Activated T-cell treated with anti-CD3 and anti-CD28 coated beads for 48 hours (primary cell): ENCODE measurements at regions not wholly inside any gene's neighbourhood (a gene's known extent, or its start where the extent isn't known, plus 50 kb on each side); places are given as distances from the start of the nearest gene placed in this dataset.

ENCODE experiments used
- DNase-seq: peaks from one replicate; pipeline ENCODE4 v3.0.0-alpha.2; 2020; ENCODE audit warnings: low read depth

DNA sequence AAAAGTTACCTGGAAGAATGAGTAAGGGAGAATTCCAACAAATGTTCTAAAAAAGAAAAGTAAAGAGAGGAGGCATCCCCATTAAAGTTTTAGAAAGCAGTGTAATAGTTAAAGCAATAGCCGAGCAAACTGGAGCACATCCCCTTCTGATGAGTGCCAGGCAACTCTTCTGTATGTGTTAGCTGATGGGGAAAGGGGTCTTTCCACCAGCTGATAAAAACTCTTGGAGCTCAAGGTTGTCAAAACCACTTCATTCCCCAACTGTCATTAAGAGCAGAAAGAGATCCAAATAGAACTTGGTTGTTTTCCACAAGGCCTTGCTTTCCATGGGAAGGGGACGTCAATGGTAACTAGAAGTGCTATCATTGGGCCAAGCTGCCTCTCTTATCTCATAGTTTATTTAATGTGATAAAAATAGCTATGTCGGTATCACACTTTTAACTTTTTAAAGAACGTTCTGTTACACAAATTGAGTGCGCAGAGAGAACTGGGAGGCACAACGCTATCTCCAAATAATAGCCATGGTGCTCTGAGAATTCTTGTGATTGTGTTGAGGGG lies 116.9 kb downstream of the POLR2M start:
- DNase-seq = no peak

DNA sequence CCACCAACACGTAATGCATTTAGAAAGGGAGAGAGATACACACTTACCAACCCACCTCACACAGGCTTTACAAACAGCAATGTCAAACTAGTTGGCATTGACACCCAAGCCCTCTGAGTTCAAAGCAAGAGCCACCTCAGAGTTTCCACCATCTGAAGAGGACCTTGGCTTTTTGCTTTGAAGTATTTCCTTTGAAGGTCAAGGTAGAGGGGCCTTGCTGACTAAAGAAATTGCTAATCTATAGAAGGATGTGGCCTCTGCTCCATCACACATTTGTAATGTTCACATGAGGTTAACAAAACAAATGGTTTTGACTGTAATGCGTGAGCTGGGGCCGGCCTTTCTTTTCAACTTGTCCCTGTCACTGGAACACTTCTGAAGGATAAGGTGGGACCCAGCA lies 117.7 kb downstream of the POLR2M start:
- DNase-seq = no peak

DNA sequence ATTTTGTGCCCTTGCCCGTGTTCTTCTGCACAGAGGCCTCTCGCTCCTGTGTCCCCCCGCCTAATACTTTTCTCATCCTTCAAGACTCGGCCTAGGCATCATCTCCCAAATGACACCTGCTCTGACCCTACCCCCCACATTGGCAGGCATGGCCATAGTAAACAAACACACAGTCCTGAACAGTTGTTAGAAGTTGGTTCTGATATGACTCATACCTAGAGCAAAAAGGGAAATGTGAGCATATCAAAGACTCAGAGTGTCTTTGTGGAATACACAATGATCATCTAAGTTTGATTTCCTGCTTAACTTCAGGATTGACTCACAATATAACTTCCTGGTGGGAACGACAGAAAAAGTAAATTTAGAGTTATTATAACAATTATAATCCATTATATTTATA lies 120.5 kb downstream of the POLR2M start:
- DNase-seq = no peak

DNA sequence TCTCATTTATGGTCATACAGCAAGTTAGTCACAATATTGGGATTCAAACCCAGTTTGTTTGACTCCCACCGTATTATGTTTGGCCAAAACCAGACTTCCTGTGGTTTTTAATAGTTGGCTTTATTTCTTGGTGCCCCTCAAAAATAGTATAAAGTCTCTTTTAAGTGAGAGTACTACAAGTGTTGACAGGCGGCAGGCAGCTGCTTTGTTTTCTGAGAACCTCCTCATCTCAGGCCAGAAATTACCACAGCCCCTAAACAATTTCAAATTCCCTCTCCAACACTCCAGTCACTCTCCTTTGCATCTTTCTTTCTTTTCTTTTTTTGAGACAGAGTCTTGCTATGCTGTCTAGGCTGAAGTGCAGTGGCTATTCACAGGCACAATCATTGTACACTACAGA lies 121.5 kb downstream of the POLR2M start:
- DNase-seq = no peak

DNA sequence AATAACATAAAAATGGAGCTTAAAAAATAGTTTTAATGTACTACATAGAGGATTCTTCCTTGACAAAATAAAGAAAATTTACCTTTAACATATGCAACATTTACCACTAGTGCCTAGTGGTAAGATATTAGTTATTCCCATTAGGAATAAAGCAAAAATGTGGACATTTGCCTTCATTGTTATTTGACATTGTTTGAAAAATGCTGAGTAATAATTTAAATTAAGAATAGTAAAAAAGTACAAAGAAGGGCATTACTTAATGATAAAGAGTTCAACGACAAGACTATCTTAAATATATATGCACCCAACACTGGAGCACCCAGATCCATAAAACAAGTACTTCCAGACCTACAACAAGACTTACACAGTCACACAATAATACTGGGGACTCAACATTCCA lies 125.7 kb downstream of the POLR2M start:
- no peak for DNase-seq

DNA sequence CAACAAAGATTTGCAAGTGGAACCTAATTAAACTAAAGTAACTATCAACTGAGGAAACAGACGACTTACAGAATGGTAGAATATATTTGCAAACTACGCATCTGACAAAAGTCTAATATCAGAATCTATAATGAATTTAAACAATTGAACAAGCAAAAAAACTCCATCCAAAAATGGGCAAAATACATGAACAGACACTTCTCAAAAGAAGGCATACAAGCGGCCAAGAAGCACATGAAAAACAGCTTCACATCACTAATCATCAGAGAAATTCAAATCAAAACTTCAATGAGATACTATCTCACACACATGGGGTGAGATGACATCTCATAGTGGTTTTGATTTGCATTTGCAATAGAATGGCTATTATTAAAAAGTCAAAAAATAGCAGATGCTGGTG lies 128.6 kb downstream of the POLR2M start:
- no peak for DNase-seq

DNA sequence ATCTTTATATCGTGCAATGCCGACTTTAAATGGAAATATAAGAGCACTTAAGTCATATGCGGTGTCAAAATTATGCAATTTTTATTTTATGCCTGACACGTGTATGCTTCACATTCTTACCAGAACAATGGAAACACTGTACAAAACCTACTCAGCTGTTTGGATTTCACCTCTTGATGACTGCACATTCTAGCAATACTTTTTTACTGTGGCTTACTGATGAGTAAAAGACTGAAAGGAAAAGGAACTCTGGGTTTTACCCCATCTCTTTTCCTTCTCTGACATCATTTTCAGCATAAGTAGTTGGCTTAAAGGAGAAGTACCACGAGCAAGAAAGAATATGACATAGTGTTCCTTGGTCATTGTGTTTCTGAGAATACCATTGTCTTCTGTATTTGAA lies 142.8 kb downstream of the POLR2M start:
- DNase-seq = no peak

DNA sequence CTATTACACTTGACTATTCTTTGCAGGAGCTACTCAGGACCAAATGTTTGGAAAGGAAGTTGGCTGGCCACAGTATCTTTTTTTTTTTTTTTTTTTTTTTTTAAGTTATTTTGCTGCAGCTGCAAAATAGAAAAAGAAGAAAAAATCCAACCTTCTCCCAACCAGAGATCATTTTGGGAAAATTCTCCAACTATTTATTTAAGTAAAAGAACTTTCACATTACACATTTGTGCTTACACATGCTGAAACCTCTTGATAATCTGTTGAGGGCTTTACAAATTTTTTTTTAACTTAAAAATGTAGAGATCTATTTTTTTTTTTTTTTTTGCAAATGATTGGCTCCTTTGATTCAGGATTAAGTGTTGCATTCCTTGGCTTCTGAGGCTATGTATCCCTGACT lies 148.0 kb downstream of the POLR2M start:
- no peak for DNase-seq

DNA sequence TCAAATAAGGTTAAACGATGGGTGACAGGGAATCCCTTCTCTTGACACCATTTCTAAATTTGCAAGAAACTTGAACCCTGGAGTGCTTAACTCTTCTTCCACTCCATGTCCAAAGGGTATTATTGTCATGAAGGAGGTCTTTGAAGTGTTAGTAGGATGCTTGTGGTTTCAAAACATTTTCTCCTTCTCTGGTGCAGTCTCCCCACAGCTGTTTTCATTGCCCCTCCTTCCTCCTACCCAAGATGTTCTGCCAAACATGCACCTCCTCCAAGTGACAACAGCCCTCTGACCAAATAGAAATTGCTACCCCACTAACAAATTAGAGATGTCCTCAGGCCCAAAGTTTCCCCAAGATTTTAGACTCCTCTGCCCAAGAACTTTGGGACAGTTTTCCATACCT lies 151.4 kb downstream of the POLR2M start:
- DNase-seq = no peak

DNA sequence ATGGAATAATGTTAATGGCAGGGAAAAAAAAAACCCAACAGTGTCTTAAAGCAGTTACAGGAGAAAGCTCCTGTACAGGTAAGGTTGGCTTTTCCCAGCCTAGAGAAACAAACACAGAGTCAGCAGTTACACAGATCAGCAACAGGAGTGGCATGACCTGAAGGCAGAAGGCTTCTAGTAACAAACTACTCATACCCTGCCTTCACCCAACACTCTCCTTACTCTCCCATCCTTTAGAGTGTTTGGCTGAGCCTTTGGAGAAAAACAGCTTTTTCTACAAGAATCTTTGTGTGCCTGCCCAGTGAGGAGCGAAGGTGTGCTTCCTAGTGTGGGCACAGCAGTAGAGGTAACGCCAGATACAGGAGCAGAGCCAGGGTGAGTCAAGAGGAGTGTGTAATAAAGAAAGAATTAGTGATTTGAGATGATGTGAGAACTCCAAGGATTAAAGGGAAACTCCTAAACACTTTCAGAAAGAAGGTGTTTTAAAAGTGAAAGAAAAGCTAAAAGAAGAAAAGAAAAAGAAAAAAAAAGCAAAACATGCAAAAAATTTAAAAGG lies 152.7 kb downstream of the POLR2M start:
- DNase-seq = no peak

DNA sequence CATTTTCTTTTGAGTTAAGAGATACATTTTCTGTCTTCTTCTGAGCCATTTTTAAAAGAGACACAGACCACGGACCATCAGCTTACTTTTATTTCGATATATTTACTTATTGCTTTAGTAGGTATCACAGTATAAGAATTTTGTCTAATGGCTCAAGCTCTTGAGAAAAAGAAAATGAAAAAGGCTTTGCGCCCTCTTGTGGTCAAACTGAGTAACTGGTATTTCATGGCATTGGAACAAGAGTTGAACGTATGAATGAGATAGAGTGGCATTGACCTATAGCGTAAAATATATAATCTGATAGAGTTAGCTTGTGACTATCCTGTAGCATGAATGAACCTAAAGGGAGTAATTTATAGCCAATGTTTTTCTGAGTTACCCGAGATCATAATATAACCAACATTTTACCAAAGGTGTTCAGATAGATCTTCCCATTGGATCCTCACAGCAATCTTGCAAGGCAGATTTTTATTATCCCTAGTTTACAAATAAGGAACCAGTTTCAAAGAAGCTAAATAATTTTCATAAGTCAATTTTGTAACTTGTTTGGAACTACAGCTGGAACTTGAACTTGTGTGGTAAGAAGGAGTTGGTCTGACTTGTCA lies 154.6 kb downstream of the POLR2M start:
- no peak for DNase-seq

DNA sequence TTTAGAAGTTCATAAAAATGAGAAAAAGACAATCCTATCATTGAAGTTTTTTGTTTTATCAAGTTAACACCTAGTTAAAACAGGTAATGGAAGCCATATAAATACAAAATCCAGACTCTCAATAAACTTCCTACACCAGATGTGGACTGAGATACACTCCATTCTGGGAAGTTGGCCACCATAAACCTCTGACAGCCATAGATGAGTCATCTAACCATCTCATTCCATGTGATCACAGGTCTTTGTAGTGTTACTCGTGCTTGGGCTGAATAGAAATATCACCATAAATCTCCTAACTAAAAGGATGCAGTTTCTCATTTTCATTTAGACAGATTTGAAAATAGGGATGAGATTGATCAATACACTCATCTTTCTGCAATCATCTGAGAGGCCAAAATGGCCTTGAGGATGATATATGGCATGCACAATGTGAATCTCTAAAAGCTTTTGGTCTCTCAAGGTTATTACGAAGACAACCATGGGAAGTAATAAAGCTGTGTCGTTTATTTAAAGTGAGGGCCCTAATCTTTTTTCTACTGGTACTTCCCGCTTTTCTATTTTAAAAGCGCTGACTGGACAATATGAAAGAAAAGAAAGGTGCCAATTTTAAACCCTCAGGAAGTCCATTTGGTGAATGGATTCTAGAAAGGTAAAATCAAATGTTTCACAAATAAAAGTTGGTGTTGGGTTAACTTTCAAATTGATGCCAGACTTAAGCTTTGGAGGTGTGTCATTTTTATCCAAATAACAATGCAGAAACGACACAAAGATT lies 155.5 kb downstream of the POLR2M start:
- DNase-seq = no peak

DNA sequence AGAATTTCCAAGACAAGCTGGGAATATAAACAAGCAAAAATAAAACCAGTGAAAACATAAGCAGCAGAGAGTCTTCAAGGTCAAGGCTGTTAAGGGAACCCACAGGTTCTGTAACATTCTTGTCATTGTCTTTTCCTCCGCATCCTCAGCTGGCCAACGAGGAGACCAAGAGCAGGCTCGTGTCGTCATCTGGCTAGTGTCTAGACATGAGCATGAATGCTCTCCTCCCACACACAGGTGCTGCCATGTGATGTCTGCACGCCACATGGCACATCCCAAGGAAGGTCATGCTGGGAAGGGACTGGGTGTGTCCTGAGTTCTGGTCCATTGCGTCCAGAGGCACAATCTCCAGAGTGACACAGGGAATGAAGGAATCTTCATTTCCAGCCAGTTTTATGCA lies 156.2 kb downstream of the POLR2M start:
- no peak for DNase-seq

DNA sequence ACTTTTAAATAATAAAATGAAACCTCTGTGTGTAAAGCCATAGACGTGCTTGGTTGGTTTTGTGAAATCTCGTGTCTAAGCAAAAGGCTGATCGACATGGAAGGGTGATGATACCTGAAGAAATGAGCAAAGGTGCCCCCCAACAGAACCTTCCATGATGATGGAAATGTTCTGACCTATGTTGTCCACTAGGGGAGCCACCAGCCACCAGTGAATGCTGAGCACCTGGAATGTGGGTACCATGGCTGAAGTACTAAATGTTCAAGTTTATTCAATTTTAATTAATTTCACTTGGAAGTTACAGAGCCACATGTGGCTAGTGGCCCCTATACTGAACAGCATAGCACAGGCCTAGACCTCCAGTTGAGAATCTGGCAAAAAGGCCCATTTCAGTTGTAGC lies 158.8 kb downstream of the POLR2M start:
- no peak for DNase-seq

DNA sequence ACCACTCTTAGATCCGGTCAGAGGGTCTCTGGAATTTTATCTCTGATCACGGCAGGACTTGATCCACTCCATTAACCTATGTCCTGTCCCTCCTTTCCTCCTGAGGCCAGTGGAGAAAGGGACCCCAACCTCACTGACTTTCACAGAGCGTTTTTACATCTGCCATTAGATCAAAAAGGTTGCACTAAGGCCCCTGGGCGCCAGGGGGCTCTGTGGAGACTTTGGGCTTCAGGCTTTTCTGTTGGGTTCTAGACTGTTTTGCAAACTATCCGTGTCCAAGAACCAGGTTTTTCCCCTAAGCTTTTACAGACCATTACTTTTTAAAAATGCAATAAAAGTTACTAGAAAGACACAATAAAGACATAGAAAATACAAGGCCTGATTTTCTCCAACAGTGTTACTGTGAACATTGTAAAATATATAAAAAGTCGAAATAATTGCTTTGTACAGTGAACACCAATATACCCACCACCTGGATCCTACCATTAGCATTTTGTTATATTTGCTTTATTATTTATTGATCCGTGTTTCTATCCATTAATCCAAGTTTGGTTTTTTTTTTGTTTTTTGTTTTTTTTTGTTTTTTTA lies 159.7 kb downstream of the POLR2M start:
- DNase-seq = peak; percentile 43

DNA sequence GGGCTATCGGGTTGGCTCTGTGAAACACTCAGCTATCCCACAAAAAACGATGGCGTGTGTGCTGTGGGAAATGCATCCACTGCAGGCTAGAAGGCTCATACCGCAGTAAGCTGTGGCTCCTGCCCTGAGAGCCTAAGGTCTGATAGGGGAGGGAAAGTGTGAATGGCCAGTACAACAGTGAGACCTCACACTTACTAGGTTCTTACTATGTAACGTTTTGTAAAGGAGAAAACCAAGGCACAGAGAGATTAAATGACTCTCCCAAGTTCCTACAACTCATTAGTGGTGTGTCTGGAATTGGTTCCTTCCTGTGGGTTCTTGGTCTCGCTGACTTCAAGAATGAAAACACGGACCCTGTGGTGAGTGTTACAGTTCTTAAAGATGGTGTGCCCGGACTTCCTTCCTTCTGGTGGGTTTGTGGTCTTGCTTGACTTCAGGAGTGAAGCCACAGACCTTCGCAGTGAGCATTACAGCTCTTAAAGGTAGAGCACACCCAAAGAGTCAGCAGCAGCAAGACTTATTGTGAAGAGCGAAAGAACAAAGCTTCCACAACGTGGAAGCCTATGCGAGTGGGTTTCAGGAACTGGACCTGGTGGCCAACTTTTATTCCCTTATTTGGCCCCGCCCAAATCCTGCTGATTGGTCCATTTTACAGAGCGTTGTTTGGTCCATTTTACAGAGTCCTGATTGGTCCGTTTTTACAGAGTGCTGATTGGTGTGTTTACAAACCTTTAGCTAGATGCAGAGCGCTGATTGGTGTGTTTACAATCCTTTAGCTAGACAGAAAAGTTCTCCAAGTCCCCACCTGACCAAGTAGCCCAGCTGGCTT lies 161.7 kb downstream of the POLR2M start:
- no peak for DNase-seq

DNA sequence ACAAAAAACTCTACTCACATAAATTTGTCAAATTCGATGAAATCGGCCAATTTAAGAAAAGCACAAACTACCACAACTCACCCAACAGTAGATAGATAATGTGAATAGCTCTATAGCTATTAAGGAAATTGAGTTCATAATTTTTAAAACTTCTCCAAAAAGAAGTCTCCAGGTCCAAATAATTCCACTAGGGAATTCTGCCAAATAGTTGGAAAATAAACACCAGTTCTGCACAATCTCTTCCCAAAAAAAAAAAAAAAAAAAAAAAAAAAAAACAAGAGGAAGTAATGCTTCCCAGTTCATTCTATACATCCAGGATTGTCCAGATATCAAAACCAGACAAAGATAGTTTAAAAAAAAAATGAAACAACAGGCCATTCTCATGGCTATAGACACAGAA lies 164.2 kb downstream of the POLR2M start:
- DNase-seq = no peak

DNA sequence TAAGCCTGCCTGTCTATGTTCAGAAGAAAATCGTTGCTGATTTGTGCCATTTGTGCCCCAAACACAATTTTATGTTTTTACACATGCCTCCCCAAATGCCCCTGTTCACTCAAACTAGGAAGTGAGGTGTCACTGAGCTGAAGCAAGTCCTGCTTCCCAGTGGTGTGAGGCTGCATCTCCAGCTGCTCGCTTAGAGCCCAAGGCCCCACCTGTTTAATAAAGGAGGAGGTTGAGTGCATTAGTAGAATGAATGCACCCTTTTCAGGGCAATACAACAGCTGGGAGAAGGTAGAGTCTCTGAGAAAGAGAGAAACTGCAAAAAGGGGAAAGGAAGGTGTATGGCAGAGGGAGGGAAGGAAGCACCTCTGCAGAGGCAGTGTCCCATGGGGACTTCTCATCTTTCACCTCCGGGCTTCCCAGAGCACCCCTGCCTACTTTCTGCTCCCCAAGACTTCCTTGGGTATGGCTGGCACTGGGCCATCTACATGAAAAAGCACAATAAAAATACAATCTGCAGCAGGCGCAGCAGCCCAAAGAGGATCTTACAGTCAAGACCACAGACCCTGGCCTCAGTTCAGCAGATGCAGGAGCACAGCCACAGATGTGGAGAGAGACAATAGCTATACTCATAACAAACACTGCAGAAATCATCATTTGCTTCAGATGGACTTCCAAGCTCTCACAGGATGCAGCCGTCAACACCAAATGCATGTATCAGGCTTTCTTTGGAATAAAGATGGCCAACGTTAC lies 165.9 kb downstream of the POLR2M start:
- no peak for DNase-seq

DNA sequence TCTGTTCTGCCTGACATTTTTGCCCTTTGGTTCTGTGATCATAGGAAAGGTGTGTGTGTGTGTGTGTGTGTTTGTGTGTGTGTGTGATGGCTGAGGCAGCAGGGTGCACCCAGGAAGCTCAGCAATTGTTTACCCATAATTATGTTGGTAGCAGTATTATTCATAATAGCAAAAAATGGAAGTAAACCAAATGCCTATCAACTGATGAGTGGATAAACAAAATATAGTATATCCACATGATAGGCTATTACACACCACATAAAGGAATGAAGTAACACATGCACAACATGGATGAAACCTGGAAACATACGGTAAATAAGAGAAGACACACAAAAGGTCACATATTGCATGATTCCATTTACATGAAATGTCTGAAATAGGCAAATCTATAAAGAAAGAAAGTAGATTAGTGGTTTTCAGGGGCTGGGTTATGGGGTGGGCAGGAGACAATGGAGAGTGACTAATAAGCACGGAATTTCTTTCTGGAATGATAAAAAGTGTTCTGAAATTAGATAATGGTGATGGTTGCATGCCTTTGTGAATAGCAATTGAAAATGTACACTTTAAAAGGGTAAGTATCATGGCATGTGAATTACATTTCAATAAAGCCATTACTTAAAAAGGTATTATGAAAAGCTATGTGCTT lies 167.2 kb downstream of the POLR2M start:
- DNase-seq = no peak

DNA sequence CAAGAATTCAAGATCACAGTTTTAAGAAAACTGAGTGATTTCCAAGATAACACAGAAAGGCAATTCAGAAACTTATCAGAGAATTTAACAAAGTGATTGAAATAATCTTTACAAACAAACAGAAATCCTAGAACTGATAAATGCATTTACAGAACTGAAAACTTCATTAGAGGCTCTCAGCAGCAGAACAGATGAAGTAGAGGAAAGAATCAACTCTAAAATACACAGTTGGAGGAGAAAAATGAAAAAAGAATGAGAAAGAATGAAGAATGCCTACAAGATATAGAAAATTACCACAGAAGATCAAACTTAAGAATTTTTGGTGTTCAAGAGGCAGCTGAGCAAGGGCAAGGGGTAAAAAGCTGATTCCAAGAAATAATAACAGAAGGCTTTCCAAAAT lies 168.8 kb downstream of the POLR2M start:
- no peak for DNase-seq

DNA sequence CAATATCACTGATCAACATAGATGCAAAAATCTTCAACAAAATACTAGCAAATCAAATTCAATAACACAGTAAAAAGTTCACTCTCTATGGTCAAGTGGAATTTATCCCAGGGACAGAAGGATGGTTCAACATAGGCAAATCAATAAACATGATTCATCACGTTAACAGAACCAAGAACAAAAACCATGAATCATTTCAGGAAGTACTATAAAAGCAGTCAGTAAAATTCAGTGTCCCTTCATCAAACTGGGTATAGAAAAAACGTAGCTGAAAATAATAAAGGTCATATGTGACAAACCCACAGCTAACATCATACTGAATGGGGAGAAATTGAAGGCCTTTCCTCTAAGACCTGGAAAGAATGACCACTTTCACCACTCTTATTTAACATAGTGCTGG lies 172.1 kb downstream of the POLR2M start:
- DNase-seq = no peak
